HepG2 (cell line): ENCODE measurements at regions not wholly inside any gene's neighbourhood (a gene's known extent, or its start where the extent isn't known, plus 50 kb on each side); places are given as distances from the start of the nearest gene placed in this dataset.

Experiments used
- CTCF ChIP-seq: sonication (generic); formaldehyde crosslinking; IDR thresholded peaks from 2 replicates; pipeline ENCODE4 v1.5.0; 2020; ENCODE audit warnings: mild to moderate bottlenecking, missing genetic modification reagents, moderate library complexity
- GTF2F1 ChIP-seq: fragments of 150-350 bp; IDR thresholded peaks from 2 replicates; pipeline ENCODE4 v1.6.1; 2014; ENCODE audit warnings: low read length
- ZFYVE20 ChIP-seq: sonication (generic); formaldehyde crosslinking; IDR thresholded peaks from 2 replicates; pipeline ENCODE4 v1.8.0; 2023; ENCODE audit warnings: low read depth, mild to moderate bottlenecking, moderate library complexity, missing genetic modification reagents, borderline replicate concordance
- ZNF687 ChIP-seq: sonication (generic); formaldehyde crosslinking; IDR thresholded peaks from 2 replicates; pipeline ENCODE4 v1.5.1; 2020; ENCODE audit warnings: mild to moderate bottlenecking, missing genetic modification reagents, moderate library complexity
- ZNF800 ChIP-seq: sonication (generic); formaldehyde crosslinking; IDR thresholded peaks from 2 replicates; pipeline ENCODE4 v1.4.0; 2020; ENCODE audit warnings: missing genetic modification reagents

- peak; percentile 71 for TF ChIP-seq CTCF (CRISPR knock-in tag)
- no peak for TF ChIP-seq ZNF687 (CRISPR knock-in tag)
- no peak for TF ChIP-seq GTF2F1
- no peak for TF ChIP-seq ZFYVE20 (CRISPR knock-in tag)
- no peak for TF ChIP-seq ZNF800
- TF ChIP-seq, all 625 proteins: peak for 6
These were observed 341.3 kb downstream of the MYCN start (continued) for GRCh38 chr2:16281451-16282335.
